ENCODE measurements at regions not wholly inside any gene's neighbourhood (a gene's known extent, or its start where the extent isn't known, plus 50 kb on each side); places are given as distances from the start of the nearest gene placed in this dataset.

- no peaks in the 10 kb centered on the region for H3K79me2 ChIP-seq (ENCODE audit: insufficient read depth, low read length)
- Mint-ChIP-seq H3K27me3 (ENCODE audit: low read depth in 3 of 3) (peaks cover 0 to 3% (median 0%) of the 10 kb centered on the region in 3 donors), H3K4me1 (no peaks in the 10 kb centered on the region), H3K27ac (no peak overlapping the region), H3K4me3 (no peak overlapping the region), H3K36me3 (no peaks in the 10 kb centered on the region), H3K9me3 (no peaks in the 10 kb centered on the region)
- H3K4me1 ChIP-seq (ENCODE audit: control insufficient read depth in 1 of 2, insufficient read depth in 2 of 2, low read length in 2 of 2): no peaks in the 10 kb centered on the region
- H3K9me3 ChIP-seq (replicated peaks in 1 of 2; ENCODE audit: control insufficient read depth in 1 of 2, insufficient read depth in 1 of 2, low read length in 2 of 2): no peaks in the 10 kb centered on the region
- no peak overlapping the region for H3K4me2 ChIP-seq (replicated peaks; ENCODE audit: extremely low read depth, low read length, poor library complexity, severe bottlenecking)
- no peak for TF ChIP-seq CTCF (IDR thresholded peaks at IDR 0.05)
- 86% methylated on average over 1 of the region's 2 CpGs for WGBS (ENCODE audit: insufficient coverage)
- H3K4me3 ChIP-seq (replicated peaks in 1 of 3; ENCODE audit: low read depth in 2 of 3, low read length in 3 of 3): no peak overlapping the region
- no peaks in the 10 kb centered on the region for H3K36me3 ChIP-seq (replicated peaks in 1 of 2; ENCODE audit: control insufficient read depth in 1 of 2, insufficient read depth in 2 of 2, low read length in 2 of 2)
- H3K27me3 ChIP-seq (ENCODE audit: control insufficient read depth in 2 of 2, insufficient read depth in 2 of 2, low read length in 2 of 2): no peaks in the 10 kb centered on the region
- DNase-seq: no peak
- no peak overlapping the region for H3K9ac ChIP-seq (ENCODE audit: insufficient read depth, low read length, poor library complexity, severe bottlenecking)
- intact Hi-C loops (cut with micrococcal nuclease): no loop called here
- no peaks in the 10 kb centered on the region for H4K20me1 ChIP-seq (ENCODE audit: insufficient read depth, low read length)
- no peak overlapping the region for H2AFZ ChIP-seq (ENCODE audit: insufficient read depth, low read depth, low read length, poor library complexity, severe bottlenecking)
- H3K27ac ChIP-seq (ENCODE audit: low read depth in 1 of 2, low read length in 2 of 2): no peak overlapping the region
These were observed 72.1 kb upstream of the FAM98A start for GRCh38 chr2:33671198-33671597.

DNA sequence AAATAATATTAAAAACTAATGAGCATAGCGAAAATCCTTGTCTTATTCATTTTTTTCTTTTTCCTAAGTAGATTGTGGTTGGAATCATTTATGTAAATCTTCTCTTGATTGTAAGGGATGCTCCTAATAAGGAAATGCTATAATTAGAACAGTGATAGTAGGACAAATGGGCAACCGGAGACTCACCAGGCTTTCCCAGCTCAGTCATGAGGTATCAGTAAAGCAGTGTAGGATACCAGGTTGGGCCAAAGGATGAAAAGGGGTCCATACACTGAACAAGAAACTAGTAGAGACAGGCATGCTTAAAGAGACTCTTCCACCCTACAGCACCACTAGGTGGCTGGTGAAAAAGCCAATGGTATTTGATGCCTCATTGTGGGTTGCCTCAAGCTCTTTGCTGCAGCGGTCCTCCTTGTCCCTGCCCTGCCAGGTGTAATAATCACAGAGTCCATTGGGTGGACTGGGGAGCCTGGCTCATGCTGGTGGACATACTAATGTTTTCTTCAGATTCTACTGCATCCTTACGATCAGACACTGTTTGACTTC is 71.4 kb upstream of the FAM98A start:
- H3K9me3 Mint-ChIP-seq: peaks cover 0 to 2% (median 0%) of the 10 kb centered on the region in 7 donors
- intact Hi-C loops (cut with micrococcal nuclease): no loop called here
- DNase-seq: no peak

More for the DNA sequence above, 71.4 kb upstream of the FAM98A start:
- Histone ChIP-seq H2AFZ (ENCODE audit: insufficient read depth, low read depth, low read length, poor library complexity, severe bottlenecking) (no peak overlapping the region), H3K79me2 (ENCODE audit: insufficient read depth, low read length) (no peaks in the 10 kb centered on the region), H3K27me3 (ENCODE audit: control insufficient read depth in 2 of 2, insufficient read depth in 2 of 2, low read length in 2 of 2) (no peaks in the 10 kb centered on the region), H3K4me1 (ENCODE audit: control insufficient read depth in 1 of 2, insufficient read depth in 2 of 2, low read length in 2 of 2) (no peaks in the 10 kb centered on the region), H4K20me1 (ENCODE audit: insufficient read depth, low read length) (no peaks in the 10 kb centered on the region), H3K27ac (ENCODE audit: low read depth in 1 of 2, low read length in 2 of 2) (no peak overlapping the region), H3K9me3 (replicated peaks in 1 of 2; ENCODE audit: control insufficient read depth in 1 of 2, insufficient read depth in 1 of 2, low read length in 2 of 2) (peaks cover 0 to 1% of the 10 kb centered on the region in 2 donors), H3K9ac (ENCODE audit: insufficient read depth, low read length, poor library complexity, severe bottlenecking) (no peak overlapping the region), H3K4me3 (replicated peaks in 1 of 3; ENCODE audit: low read depth in 2 of 3, low read length in 3 of 3) (no peak overlapping the region), H3K36me3 (replicated peaks in 1 of 2; ENCODE audit: control insufficient read depth in 1 of 2, insufficient read depth in 2 of 2, low read length in 2 of 2) (no peaks in the 10 kb centered on the region), H3K4me2 (replicated peaks; ENCODE audit: extremely low read depth, low read length, poor library complexity, severe bottlenecking) (no peak overlapping the region)
- Mint-ChIP-seq H3K4me3 (no peak overlapping the region), H3K36me3 (no peaks in the 10 kb centered on the region), H3K27ac (no peak overlapping the region), H3K4me1 (no peaks in the 10 kb centered on the region), H3K27me3 (ENCODE audit: low read depth in 3 of 3) (peaks cover 0 to 3% (median 0%) of the 10 kb centered on the region in 3 donors)
- 90% methylated on average over 2 of the region's 4 CpGs for WGBS (ENCODE audit: insufficient coverage)
- no peak for TF ChIP-seq CTCF (IDR thresholded peaks at IDR 0.05)

All from CD14-positive monocyte (primary cell).